ENCODE measurements at regions not wholly inside any gene's neighbourhood (a gene's known extent, or its start where the extent isn't known, plus 50 kb on each side); places are given as distances from the start of the nearest gene placed in this dataset.

GRCh38 chr2:41320491-41320890, 727.3 kb upstream of the PKDCC start (continued):
- TF ChIP-seq, protein P1, sequence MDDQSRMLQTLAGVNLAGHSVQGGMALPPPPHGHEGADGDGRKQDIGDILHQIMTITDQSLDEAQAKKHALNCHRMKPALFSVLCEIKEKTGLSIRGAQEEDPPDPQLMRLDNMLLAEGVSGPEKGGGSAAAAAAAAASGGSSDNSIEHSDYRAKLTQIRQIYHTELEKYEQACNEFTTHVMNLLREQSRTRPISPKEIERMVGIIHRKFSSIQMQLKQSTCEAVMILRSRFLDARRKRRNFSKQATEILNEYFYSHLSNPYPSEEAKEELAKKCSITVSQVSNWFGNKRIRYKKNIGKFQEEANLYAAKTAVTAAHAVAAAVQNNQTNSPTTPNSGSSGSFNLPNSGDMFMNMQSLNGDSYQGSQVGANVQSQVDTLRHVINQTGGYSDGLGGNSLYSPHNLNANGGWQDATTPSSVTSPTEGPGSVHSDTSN (IDR thresholded peaks at IDR 0.05) = no peak
- TF ChIP-seq, protein P2, sequence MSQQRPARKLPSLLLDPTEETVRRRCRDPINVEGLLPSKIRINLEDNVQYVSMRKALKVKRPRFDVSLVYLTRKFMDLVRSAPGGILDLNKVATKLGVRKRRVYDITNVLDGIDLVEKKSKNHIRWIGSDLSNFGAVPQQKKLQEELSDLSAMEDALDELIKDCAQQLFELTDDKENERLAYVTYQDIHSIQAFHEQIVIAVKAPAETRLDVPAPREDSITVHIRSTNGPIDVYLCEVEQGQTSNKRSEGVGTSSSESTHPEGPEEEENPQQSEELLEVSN (IDR thresholded peaks at IDR 0.05; ENCODE audit: borderline replicate concordance, low read depth) = no peak
- TF ChIP-seq FOSB (CRISPR knock-in tag; IDR thresholded peaks at IDR 0.05) = no peak
- TF ChIP-seq CEBPB (IDR thresholded peaks at IDR 0.05) = no peak
- TF ChIP-seq CHD4 (IDR thresholded peaks at IDR 0.05; ENCODE audit: borderline replicate concordance) = no peak
- TF ChIP-seq MAX (IDR thresholded peaks at IDR 0.05) = no peak

GRCh38 chr2:41321351-41321750, 726.5 kb upstream of the PKDCC start:
- Histone ChIP-seq H3K4me2 (no peak overlapping the region), H3K9me3 (no peaks in the 10 kb centered on the region), H3K27ac (no peak overlapping the region), H3K4me1 (no peaks in the 10 kb centered on the region), H3K4me3 (no peak overlapping the region)
- no peak for ATAC-seq
- no peak for DNase-seq (ENCODE audit: low read depth in 1 of 2, low spot score in 1 of 2)
- no peak for FAIRE-seq
- CTCF ChIA-PET = no interaction called here
- POLR2A ChIA-PET = no interaction called here
- TF ChIP-seq JUNB (IDR thresholded peaks at IDR 0.05) (no peak), TFCP2L1 (CRISPR knock-in tag; IDR thresholded peaks at IDR 0.05) (no peak), ZNF302 (CRISPR knock-in tag; IDR thresholded peaks at IDR 0.05) (no peak), GATA3 (IDR thresholded peaks at IDR 0.05; ENCODE audit: borderline replicate concordance) (no peak), CBX8 (IDR thresholded peaks at IDR 0.05) (no peak), CHD2 (IDR thresholded peaks at IDR 0.05; ENCODE audit: low read length, partially characterized antibody) (no peak), RCOR1 (IDR thresholded peaks at IDR 0.05; ENCODE audit: low read depth, low read length) (no peak)

DNA sequence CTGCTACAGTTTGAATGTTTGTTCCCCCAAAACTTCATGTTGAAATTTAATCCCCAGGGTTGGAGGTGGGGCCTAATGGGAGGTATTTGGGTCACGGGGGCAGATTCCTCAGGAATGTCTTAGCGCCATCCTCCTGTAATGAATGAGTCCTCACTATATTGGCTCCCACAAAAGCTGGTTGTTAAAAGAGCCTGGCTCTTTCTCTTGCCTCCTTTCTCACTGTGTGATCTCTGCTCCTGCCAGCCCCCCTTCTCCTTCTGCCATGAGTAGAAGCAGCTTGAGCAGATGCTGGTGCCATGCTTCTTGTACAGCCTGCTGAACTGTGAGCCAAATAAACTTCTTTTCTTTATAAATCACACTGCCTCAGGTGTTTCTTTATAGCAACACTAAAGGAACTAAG, 721.0 kb upstream of the PKDCC start:
- Histone ChIP-seq H3K4me1 (no peaks in the 10 kb centered on the region), H3K4me3 (no peak overlapping the region), H3K9me3 (no peaks in the 10 kb centered on the region), H3K27ac (no peak overlapping the region), H3K4me2 (no peak overlapping the region)
- 24% methylated on average over 2 of the region's 2 CpGs for WGBS (ENCODE audit: missing lambda C conversion rate)
- POLR2A ChIA-PET = no interaction called here
- FAIRE-seq (no peak), DNase-seq (ENCODE audit: low read depth in 1 of 2, low spot score in 1 of 2) (no peak), ATAC-seq (no peak)
- TF ChIP-seq ESRRA (IDR thresholded peaks at IDR 0.05; ENCODE audit: borderline replicate concordance, low read length) (no peak), KDM1A (IDR thresholded peaks at IDR 0.05; ENCODE audit: low read depth) (no peak), CEBPB (IDR thresholded peaks at IDR 0.05) (no peak), CTCF (IDR thresholded peaks at IDR 0.05) (no peak), RCOR1 (IDR thresholded peaks at IDR 0.05; ENCODE audit: low read depth, low read length) (no peak), EP300 (IDR thresholded peaks at IDR 0.05) (no peak), JUNB (IDR thresholded peaks at IDR 0.05) (no peak), RARB (CRISPR knock-in tag; IDR thresholded peaks at IDR 0.05) (no peak), MAX (IDR thresholded peaks at IDR 0.05) (no peak), RNF2 (IDR thresholded peaks at IDR 0.05; ENCODE audit: borderline replicate concordance, low read depth) (no peak), GATA3 (IDR thresholded peaks at IDR 0.05; ENCODE audit: borderline replicate concordance) (no peak), ZC3H11A (IDR thresholded peaks at IDR 0.05) (no peak), NPAS2 (CRISPR knock-in tag; IDR thresholded peaks at IDR 0.05; ENCODE audit: borderline replicate concordance) (no peak), FOSB (CRISPR knock-in tag; IDR thresholded peaks at IDR 0.05) (no peak), HOXA7 (CRISPR knock-in tag; IDR thresholded peaks at IDR 0.05) (no peak), ZFP36 (IDR thresholded peaks at IDR 0.05; ENCODE audit: borderline replicate concordance, partially characterized antibody) (no peak), CBX2 (IDR thresholded peaks at IDR 0.05; ENCODE audit: borderline replicate concordance, low read depth) (no peak), KDM5A (IDR thresholded peaks at IDR 0.05) (no peak)
- TF ChIP-seq, protein P3, sequence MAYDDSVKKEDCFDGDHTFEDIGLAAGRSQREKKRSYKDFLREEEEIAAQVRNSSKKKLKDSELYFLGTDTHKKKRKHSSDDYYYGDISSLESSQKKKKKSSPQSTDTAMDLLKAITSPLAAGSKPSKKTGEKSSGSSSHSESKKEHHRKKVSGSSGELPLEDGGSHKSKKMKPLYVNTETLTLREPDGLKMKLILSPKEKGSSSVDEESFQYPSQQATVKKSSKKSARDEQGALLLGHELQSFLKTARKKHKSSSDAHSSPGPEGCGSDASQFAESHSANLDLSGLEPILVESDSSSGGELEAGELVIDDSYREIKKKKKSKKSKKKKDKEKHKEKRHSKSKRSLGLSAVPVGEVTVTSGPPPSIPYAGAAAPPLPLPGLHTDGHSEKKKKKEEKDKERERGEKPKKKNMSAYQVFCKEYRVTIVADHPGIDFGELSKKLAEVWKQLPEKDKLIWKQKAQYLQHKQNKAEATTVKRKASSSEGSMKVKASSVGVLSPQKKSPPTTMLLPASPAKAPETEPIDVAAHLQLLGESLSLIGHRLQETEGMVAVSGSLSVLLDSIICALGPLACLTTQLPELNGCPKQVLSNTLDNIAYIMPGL (CRISPR knock-in tag; IDR thresholded peaks at IDR 0.05; ENCODE audit: borderline replicate concordance) = no peak
- TF ChIP-seq, protein P2 (IDR thresholded peaks at IDR 0.05; ENCODE audit: borderline replicate concordance, low read depth) = no peak
- CTCF ChIA-PET = no interaction called here

All from A549 (cell line).